ENCODE measurements at regions not wholly inside any gene's neighbourhood (a gene's known extent, or its start where the extent isn't known, plus 50 kb on each side); places are given as distances from the start of the nearest gene placed in this dataset.
A peak's percentile ranks its signal among the peaks of the same experiment; 100 is the strongest.

DNA sequence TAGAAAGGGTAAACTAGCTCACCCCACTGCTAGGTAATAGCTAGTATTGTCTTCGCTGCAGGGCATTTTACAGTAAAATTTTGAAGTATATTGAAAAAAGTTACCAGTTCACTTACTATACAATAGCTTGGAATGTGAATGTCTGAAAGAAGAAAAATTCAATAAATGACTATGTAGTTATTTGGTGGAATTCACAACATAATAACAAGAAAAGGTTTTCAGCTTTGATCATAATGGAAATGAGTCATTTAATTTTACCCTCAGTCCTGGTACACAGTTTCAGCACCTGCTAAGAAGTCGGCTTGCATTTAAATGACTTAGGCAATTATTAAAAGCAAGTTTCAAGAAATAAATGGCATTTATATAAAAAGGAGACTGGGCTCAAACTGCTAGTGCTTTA lies 90.4 kb downstream of the NUP35 start:
- no peak for DNase-seq

DNA sequence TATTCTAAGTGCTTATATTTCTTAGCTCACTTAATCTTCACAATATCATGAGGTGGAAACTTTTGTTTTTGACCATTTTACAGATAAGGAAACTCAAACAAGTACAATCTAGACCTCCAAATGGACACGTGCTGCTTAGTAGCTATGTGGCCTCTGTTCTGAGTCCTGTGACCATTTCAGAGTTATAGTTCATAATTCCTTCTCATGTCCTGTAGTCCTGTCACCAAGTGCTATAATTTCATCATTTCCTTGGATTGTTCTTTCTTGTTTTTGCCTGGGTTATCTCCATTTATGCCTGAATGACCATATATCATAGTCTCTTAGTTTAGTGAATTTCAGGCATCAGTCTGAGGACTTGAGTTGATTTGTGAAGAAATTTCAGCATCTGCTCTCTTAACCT lies 91.7 kb downstream of the NUP35 start:
- DNase-seq = no peak

DNA sequence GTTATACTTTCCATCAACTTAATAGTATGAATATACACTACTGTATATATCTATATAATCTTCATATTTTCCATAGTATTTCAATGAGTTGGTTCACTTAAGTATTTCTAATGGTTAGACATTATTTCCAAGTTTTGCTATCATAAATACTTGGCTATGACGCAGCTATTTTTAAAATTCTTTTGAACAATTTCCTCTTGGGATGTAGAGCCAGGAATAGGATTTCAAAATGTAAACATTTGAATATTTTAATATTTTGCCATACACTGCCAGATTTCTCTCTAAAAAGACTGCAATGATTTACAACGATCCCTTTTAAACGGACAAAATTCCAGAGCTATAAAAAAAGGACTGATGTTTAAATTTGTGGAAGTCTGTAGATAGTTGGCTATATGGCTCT lies 95.6 kb downstream of the NUP35 start:
- DNase-seq = no peak

GRCh38 chr2:183222751-183223150 lies 98.5 kb downstream of the NUP35 start:
- no peak for DNase-seq

DNA sequence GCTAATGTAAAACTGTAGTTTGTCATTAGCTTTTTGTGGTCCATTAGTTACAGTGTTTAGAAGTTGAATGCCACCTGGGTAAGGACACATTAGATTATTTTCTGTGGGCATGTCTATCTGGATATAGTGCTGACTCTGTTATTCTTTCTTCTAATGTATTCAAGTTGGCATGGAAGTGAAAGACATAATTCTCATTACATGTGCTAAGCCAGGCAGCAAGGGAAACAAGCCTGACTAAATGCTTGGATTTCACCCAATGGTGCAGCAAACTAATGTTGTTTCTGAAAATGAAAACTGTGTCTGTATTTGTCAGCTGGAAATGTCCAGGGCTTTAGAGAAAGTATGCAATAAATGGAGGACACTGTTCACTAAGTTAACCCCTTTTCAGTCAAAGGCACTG lies 100.7 kb downstream of the NUP35 start:
- no peak for DNase-seq

GRCh38 chr2:183227176-183227575 lies 102.9 kb downstream of the NUP35 start:
- DNase-seq = no peak

- no peak for DNase-seq
Measured at GRCh38 chr2:183229386-183229785, 105.1 kb downstream of the NUP35 start.

- no peak for DNase-seq
Measured at GRCh38 chr2:183232161-183232865, 108.1 kb downstream of the NUP35 start.

- no peak for DNase-seq
Measured at GRCh38 chr2:183242937-183243336, 118.7 kb downstream of the NUP35 start.

DNA sequence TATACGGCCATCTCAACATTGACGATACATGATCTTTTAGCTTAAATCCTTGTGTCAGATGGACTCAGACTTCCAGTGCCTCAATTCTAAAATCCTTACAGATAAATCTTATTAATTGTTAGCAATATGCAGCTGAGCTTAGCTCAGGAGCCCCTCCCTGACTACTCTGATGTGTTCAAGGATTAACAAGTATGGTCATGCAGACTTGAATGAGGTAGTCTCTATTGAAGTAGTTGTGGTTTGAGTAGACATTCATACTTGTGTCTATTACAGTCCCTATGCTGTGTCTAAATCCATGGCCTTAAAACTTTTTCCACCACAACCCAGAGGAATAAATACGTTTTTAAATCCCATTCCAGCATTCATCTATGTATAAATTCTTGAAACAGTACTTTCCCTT lies 119.5 kb downstream of the NUP35 start:
- DNase-seq = no peak

DNA sequence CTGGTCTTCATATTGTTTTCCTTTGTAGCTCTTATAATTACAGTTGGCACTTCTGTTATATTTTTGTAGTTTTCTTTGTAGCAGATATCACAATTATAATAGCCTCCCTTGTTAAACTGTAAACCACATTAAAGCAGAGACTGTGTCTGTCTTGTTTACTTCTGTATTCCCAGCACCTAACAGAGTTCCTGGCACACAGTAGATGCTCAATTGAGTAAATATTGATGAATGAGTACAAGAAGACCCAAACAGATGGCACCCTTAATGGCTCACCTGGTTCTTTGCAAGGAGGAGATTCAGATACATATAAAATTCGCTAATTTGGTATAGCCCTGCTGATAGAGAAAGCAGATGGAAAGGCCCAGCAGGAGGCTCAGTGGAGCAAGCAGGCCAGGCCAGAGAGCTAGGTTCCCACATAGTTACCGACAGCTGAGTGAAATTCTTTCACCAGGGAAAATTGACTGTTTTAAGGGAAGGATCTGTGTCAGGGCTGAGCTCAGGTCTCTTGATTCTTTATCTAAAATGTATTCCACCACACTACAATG lies 120.1 kb downstream of the NUP35 start:
- no peak for DNase-seq

DNA sequence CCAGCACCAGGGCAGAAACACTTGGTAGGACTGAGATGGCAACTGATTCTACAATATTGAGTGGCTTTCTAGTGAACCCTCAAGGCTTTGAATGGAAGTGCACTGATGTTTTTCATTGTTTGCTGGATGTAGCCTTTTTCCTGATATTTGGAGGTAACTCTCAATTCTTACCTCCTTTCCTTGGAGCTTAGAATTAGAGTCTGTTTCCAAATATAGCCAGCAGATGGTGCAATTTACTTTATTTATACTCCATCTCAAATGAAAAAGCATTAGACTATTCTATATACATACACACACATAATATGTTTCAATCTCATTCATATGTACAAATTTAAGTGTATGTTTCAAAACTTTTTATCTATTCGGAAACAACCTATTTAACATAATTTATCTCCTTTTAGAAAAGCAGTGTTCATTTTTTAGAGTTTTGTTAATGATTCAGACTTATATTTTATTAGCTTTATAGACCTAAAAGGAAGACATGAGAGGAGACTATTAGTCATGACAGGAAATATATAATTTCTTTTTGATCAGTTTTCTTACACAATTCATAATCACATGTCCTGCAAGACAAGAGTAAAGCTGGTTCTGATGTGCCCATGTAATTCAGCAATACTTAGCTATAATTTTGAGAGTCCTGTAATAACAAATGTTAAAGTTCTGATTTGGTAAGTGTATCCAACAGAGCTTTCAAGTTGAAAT lies 124.8 kb downstream of the NUP35 start:
- DNase-seq = peak; percentile 26

DNA sequence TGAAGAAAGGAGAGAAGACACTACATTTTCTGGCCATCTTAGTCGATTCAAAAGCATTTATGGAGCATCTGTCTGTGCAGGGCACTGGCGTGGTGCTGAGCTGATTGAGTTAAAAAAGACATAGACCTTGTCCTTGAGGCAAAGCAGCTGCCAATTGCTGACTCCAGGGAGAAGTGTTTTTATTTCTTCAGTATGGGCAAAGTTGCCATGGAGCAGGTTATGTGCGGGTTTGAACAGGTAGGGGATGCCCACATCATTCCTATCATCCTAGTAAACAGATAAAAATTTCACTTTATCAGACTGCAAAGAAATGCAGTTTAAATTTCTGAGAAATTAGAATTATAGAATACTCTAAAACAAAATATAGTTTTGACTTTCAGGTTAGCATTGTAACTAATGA lies 125.8 kb downstream of the NUP35 start:
- DNase-seq = no peak

- no peak for DNase-seq
Measured at GRCh38 chr2:183250472-183250871, 126.2 kb downstream of the NUP35 start.

GRCh38 chr2:183253441-183254130 lies 129.3 kb downstream of the NUP35 start:
- no peak for DNase-seq

- DNase-seq = no peak
Measured at GRCh38 chr2:183255411-183255810, 131.2 kb downstream of the NUP35 start.

DNA sequence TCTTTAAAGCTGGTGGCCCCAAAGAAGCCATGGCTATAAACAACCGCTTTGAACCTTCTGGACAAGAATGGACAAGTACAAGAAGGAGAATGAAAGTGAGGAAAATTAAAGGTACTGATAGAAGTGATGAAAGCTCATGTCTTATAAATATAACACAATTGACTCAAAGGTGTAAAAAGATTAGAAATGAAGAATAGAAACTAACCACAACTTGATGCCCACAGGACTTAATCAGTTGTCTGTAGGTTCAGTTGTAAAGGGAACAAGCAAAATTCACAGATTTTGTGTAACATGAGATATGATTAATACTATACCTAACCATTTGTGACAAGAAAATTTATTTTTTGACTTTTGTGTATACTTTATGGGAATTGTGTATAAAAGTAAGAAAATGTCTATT lies 135.7 kb downstream of the NUP35 start:
- DNase-seq = no peak

DNA sequence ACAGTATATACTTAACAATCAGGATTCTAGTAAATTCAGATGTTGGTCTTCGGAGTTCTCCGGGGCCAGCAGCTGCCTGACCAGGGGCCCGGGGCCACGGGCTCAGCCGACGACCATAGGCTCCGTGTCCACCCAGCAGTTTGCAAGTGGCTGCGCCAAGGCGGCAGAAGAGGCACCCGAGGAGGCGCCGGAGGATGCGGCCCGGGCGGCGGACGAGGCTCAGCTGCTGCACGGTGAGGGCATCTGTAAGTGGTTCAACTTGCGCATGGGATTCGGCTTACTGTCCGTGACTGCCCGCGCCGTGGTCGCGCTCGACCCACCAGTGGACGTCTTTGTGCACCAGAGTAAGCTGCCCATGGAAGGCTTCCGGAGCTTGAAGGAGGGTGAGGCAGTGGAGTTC lies 136.3 kb downstream of the NUP35 start:
- no peak for DNase-seq

DNA sequence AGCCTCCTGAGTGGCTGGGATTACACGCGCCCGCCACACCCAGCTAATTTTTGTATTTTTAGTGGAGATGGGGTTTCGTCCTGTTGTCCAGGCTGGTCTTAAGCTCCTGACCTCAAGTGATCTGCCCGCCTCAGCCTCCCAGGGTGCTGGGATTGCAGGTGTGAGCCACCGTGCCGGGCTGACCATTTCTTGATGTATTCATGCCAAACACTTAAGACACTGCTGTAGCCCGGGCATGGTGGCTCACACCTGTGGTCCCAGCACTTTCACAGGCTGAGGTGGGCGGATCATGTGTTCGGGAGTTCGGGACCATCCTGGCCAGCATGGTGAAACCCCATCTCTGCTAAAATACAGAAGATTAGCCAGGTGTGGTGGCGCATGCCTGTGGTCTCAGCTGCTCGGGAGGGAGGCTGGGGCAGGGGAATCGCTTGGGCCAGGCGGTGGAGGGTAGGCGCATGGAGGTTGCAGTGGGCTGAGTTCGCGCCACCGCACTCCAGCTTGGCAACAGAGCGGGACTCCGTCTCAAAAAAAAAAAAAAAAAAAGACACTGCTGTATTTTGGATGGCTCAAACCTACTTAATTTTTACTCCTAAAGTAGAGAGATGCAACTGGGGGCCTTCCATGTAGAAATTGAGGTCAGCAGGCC lies 140.8 kb downstream of the NUP35 start:
- DNase-seq = no peak

DNA sequence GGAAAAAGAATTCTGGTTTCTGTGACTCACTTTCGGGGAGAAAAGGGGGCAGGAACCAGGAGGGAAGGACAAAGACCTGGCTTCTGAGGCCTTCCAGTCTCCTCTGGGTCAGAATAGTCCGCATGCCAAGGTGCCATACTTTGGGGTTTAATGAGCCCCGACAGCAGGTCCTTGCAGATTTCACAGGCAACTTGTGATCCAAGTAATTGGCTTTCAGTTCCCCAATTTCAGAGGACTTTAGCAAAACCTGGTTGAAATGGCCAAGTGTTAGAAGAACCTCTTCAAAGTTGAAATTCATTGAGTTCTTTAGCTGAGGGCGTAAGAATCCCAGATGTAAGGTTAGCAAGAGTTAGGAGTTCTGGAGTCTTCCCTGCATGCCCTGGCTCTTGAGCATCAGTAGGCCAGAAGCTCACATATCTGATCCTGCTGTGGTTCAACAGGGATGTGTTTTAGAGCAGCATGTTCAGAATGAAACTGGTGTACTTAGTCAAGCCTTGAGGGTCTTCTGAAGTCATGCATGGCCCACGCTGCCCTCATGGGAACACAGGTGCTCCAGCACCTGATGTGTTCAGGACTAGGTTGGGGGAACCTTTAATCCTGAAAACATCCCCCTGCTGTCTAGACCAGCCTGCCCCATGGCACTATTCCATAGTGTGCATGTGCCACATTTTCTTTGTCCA lies 143.0 kb downstream of the NUP35 start:
- no peak for DNase-seq

DNA sequence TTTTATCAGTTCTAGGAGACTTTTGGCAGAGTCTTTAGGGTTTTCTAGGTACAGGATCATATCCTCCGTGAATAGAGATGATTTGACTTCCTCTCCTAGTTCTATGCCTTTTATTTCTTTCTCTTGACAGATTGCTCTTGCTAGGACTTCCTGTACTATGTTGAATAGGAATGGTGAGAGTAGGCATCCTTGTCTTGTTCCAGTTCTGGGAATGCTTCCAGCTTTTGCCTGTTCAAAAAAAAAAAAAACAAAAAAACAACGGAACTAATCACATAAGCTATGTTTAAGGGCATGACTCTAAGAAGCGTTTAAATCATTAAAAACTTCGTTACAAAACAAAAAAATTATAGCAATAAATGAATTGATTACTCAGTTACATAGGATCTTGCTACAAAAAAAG lies 145.7 kb downstream of the NUP35 start:
- DNase-seq = no peak

- DNase-seq = no peak
Measured at GRCh38 chr2:183283209-183283608, 159.0 kb downstream of the NUP35 start.

DNA sequence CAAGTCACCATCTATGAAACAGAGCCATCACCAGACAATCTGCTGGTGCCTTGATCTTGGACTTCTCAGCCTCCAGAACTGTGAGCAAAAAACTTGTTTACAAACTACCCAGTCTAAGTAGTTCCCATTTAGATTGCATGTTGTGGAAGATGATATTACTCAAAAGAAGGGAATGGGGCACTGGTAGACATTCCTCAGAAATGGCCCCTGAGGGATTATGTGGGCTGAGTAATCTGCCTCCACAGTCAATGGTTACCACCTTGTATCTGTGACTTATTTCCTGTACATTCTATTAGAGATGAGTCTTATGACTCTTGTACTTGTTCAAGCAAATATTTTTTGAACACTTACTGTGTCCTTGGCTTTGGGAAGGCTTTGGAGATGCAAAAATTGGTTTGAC lies 160.4 kb downstream of the NUP35 start:
- DNase-seq = no peak

All from NCI-H1417 treated with DMSO at 0.1 percent for 48 hours (cell line).